Hepatocyte (in vitro differentiated cells): ENCODE measurements at regions not wholly inside any gene's neighbourhood (a gene's known extent, or its start where the extent isn't known, plus 50 kb on each side); places are given as distances from the start of the nearest gene placed in this dataset.

ENCODE experiments used
- EZH2 ChIP-seq: fragments of 200-600 bp; sonication (generic); IDR thresholded peaks from 2 replicates; pipeline ENCODE4 v1.6.1; 2016; ENCODE audit warnings: antibody characterized with exemption, mild to moderate bottlenecking, borderline replicate concordance
- EZH2phosphoT487 ChIP-seq: fragments of 200-600 bp; sonication (generic); IDR thresholded peaks from one replicate; pipeline ENCODE4 v1.6.1; 2018; ENCODE audit warnings: antibody characterized with exemption, mild to moderate bottlenecking, low read depth, moderate library complexity; ENCODE audit not compliant: unreplicated experiment, severe bottlenecking
- TF ChIP-seq, protein P1 (sequence below): fragments of 200-600 bp; sonication (generic); IDR thresholded peaks from 2 replicates; pipeline ENCODE4 v1.5.1; 2016; ENCODE audit warnings: antibody characterized with exemption, mild to moderate bottlenecking; ENCODE audit not compliant: poor library complexity

DNA sequence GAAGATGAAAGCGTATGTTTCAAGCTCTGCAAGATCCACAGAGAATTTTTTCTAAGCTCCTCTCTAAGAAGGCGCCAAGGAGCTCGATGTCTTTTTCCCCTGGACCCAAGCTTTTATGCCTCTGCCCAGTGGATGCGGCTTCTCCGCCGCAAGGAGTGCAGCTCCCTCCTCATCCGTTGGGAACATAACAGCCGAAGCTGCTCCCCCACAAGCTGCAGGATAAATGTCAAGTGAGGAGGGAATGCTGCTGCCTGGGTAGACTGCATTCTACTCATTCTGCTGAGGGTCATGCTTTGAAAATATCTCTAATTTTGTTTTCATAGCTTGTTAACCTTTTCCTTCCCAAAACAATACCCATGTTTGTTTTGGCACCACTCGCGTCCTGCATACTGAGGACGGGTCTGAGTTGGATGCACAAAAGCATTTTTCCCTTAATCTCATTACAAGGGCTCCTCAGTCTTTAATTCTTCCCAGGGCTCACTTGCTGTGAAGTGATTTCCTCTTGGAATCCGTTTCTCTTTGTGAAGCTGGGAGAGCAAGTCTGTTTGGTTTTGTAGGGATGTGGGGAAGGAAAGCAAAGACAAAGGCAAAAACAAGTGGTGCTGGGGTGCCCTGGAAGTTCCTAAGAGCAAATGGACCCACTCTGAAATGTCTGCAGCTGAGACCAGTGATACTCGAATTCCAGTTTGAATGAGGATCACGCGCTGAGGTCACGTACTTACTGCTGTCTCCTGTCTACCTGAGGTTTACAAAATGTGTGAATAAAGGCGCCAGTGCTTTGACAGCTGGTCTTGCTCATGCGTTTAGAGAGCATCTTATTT is 134.0 kb upstream of the IRF2BP2 start:
- TF ChIP-seq, protein P1, sequence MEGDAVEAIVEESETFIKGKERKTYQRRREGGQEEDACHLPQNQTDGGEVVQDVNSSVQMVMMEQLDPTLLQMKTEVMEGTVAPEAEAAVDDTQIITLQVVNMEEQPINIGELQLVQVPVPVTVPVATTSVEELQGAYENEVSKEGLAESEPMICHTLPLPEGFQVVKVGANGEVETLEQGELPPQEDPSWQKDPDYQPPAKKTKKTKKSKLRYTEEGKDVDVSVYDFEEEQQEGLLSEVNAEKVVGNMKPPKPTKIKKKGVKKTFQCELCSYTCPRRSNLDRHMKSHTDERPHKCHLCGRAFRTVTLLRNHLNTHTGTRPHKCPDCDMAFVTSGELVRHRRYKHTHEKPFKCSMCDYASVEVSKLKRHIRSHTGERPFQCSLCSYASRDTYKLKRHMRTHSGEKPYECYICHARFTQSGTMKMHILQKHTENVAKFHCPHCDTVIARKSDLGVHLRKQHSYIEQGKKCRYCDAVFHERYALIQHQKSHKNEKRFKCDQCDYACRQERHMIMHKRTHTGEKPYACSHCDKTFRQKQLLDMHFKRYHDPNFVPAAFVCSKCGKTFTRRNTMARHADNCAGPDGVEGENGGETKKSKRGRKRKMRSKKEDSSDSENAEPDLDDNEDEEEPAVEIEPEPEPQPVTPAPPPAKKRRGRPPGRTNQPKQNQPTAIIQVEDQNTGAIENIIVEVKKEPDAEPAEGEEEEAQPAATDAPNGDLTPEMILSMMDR = no peak
- TF ChIP-seq EZH2 (no peak), EZH2phosphoT487 (no peak)
